Mesenchymal stem cell (in vitro differentiated cells and primary cell): ENCODE measurements at regions not wholly inside any gene's neighbourhood (a gene's known extent, or its start where the extent isn't known, plus 50 kb on each side); places are given as distances from the start of the nearest gene placed in this dataset.

Source experiments
- DNase-seq: peaks from one replicate; pipeline ENCODE4 v3.0.0-alpha.2; 2013
- H2AFZ ChIP-seq: one replicate; pipeline ENCODE4 v1.6.1; 2013; ENCODE audit warnings: low read depth, mild to moderate bottlenecking, control low read depth, inconsistent platforms, low read length, moderate library complexity
- H2AK5ac ChIP-seq: 2 replicates; pipeline ENCODE4 v1.6.1; 2013; ENCODE audit warnings: low read length, moderate library complexity, mild to moderate bottlenecking, inconsistent platforms; ENCODE audit not compliant: severe bottlenecking
- H2BK120ac ChIP-seq: one replicate; pipeline ENCODE4 v1.6.1; 2013; ENCODE audit warnings: low read depth, mild to moderate bottlenecking, inconsistent platforms, low read length, moderate library complexity
- H2BK12ac ChIP-seq, 2 experiments: one replicate each; pipeline ENCODE4 v1.6.1; 2013; ENCODE audit warnings: inconsistent platforms in 2 of 2, low read length in 2 of 2, mild to moderate bottlenecking in 2 of 2, moderate library complexity in 2 of 2, control low read depth in 1 of 2
- H2BK15ac ChIP-seq: one replicate; pipeline ENCODE4 v1.6.1; 2013; ENCODE audit warnings: mild to moderate bottlenecking, low read depth, inconsistent platforms; ENCODE audit not compliant: poor library complexity, severe bottlenecking
- H2BK5ac ChIP-seq: 2 replicates; pipeline ENCODE4 v1.6.1; 2013; ENCODE audit warnings: low read depth, mild to moderate bottlenecking, low read length, control low read depth, inconsistent platforms; ENCODE audit not compliant: poor library complexity, severe bottlenecking
- H3K14ac ChIP-seq, 2 experiments: one replicate each; pipeline ENCODE4 v1.6.1; 2013; ENCODE audit warnings: inconsistent platforms in 2 of 2, low read length in 2 of 2, control low read depth in 1 of 2, mild to moderate bottlenecking in 1 of 2, moderate library complexity in 1 of 2
- H3K18ac ChIP-seq, 2 experiments: one replicate each; pipeline ENCODE4 v1.6.1; 2013; ENCODE audit warnings: inconsistent platforms in 2 of 2, low read length in 2 of 2, control low read depth in 1 of 2, low read depth in 1 of 2, mild to moderate bottlenecking in 1 of 2
- H3K23ac ChIP-seq, 2 experiments: one replicate each; pipeline ENCODE4 v1.6.1; 2013; ENCODE audit warnings: inconsistent platforms in 2 of 2, low read length in 2 of 2, mild to moderate bottlenecking in 2 of 2, moderate library complexity in 2 of 2, control low read depth in 1 of 2
- H3K27ac ChIP-seq: 2 replicates; pipeline ENCODE4 v1.5.1; 2013; ENCODE audit warnings: mild to moderate bottlenecking, moderate library complexity, low read length, control low read depth, inconsistent platforms; ENCODE audit not compliant: poor library complexity, severe bottlenecking
- H3K27me3 ChIP-seq, 2 experiments: 2 replicates each; pipeline versions ENCODE4 v1.6.1 to v1.7.0; 2013; ENCODE audit warnings: low read length in 2 of 2, mild to moderate bottlenecking in 2 of 2, moderate library complexity in 2 of 2, control low read depth in 1 of 2, inconsistent platforms in 1 of 2; ENCODE audit not compliant: control insufficient read depth in 1 of 2, insufficient read depth in 1 of 2
- H3K36me3 ChIP-seq, 2 experiments: 2 replicates each; pipeline versions ENCODE4 v1.6.1 to v1.7.0; 2013; ENCODE audit warnings: low read length in 2 of 2, control low read depth in 1 of 2, inconsistent platforms in 1 of 2, low read depth in 1 of 2, mild to moderate bottlenecking in 1 of 2; ENCODE audit not compliant: insufficient read depth in 2 of 2, control insufficient read depth in 1 of 2
- H3K4ac ChIP-seq, 2 experiments: one replicate each; pipeline ENCODE4 v1.6.1; 2013; ENCODE audit warnings: inconsistent platforms in 2 of 2, low read length in 2 of 2, mild to moderate bottlenecking in 2 of 2, moderate library complexity in 2 of 2, control low read depth in 1 of 2, low read depth in 1 of 2
- H3K4me1 ChIP-seq: 2 replicates; pipeline ENCODE4 v1.6.1; 2013; ENCODE audit warnings: low read depth, low read length, control low read depth; ENCODE audit not compliant: control insufficient read depth, insufficient read depth
- H3K4me2 ChIP-seq: 2 replicates; pipeline ENCODE4 v1.6.1; 2013; ENCODE audit warnings: low read length, mild to moderate bottlenecking, inconsistent platforms; ENCODE audit not compliant: poor library complexity, severe bottlenecking
- H3K4me3 ChIP-seq, 2 experiments: 2 replicates each; pipeline versions ENCODE4 v1.5.1 to v1.7.0; 2013; ENCODE audit warnings: low read length in 2 of 2, mild to moderate bottlenecking in 2 of 2, control low read depth in 1 of 2, low read depth in 1 of 2; ENCODE audit not compliant: insufficient read depth in 1 of 2
- H3K79me1 ChIP-seq: replicated peaks from 2 replicates; pipeline ENCODE4 v1.6.1; 2013; ENCODE audit warnings: mild to moderate bottlenecking, control low read depth, low read length, inconsistent platforms; ENCODE audit not compliant: poor library complexity, severe bottlenecking
- H3K9ac ChIP-seq: 2 replicates; pipeline ENCODE4 v1.7.0; 2013; ENCODE audit warnings: mild to moderate bottlenecking, low read length, moderate library complexity
- H3K9me3 ChIP-seq: 2 replicates; pipeline ENCODE4 v1.7.0; 2013; ENCODE audit warnings: mild to moderate bottlenecking, low read length; ENCODE audit not compliant: control insufficient read depth
- H4K8ac ChIP-seq: one replicate; pipeline ENCODE4 v1.6.1; 2013; ENCODE audit warnings: inconsistent platforms, mild to moderate bottlenecking, low read length, moderate library complexity
- H4K91ac ChIP-seq: one replicate; pipeline ENCODE4 v1.6.1; 2013; ENCODE audit warnings: mild to moderate bottlenecking, low read length, inconsistent platforms
- WGBS: methylation state at CpG from one replicate; pipeline ENCODE4 v1.1.7; 2013; ENCODE audit warnings: mixed read lengths; 5-methylcytosine and 5-hydroxymethylcytosine counted together

- Histone ChIP-seq H3K4me3 (no peak overlapping the region), H3K23ac (no peak overlapping the region), H3K36me3 (no peaks in the 10 kb centered on the region), H2BK12ac (no peak overlapping the region), H3K27ac (no peak overlapping the region), H3K27me3 (no peaks in the 10 kb centered on the region), H3K4ac (no peak overlapping the region), H3K4me1 (no peaks in the 10 kb centered on the region), H3K4me2 (no peak overlapping the region), H3K18ac (no peak overlapping the region), H2BK5ac (no peak overlapping the region), H4K91ac (no peak overlapping the region), H3K9ac (no peak overlapping the region), H4K8ac (no peak overlapping the region), H3K14ac (no peak overlapping the region), H2BK120ac (no peak overlapping the region), H2BK15ac (no peak overlapping the region), H2AK5ac (no peak overlapping the region), H3K9me3 (peaks cover 47% of the 10 kb centered on the region), H3K79me1 (no peaks in the 10 kb centered on the region), H2AFZ (no peak overlapping the region)
- DNase-seq: no peak
- WGBS: 22% methylated on average over 2 of the region's 2 CpGs
Observed at GRCh38 chr7:145488816-145489215, 627.8 kb upstream of the CNTNAP2 start.

- H2BK120ac ChIP-seq: no peak overlapping the region
- WGBS: 87% methylated on average over 3 of the region's 3 CpGs
- no peak overlapping the region for H3K14ac ChIP-seq
- no peaks in the 10 kb centered on the region for H3K27me3 ChIP-seq
- H3K23ac ChIP-seq: no peak overlapping the region
- DNase-seq: no peak
- no peak overlapping the region for H3K4ac ChIP-seq
- H3K4me2 ChIP-seq: no peak overlapping the region
- no peak overlapping the region for H4K91ac ChIP-seq
- no peak overlapping the region for H4K8ac ChIP-seq
- H3K9me3 ChIP-seq: peaks cover 37% of the 10 kb centered on the region
- no peaks in the 10 kb centered on the region for H3K36me3 ChIP-seq
- no peak overlapping the region for H2BK15ac ChIP-seq
- no peak overlapping the region for H3K18ac ChIP-seq
- no peak overlapping the region for H2BK5ac ChIP-seq
- no peaks in the 10 kb centered on the region for H3K79me1 ChIP-seq
- H2BK12ac ChIP-seq: no peak overlapping the region
- H2AFZ ChIP-seq: no peak overlapping the region
- no peaks in the 10 kb centered on the region for H3K4me1 ChIP-seq
- no peak overlapping the region for H3K4me3 ChIP-seq
- no peak overlapping the region for H3K9ac ChIP-seq
- no peak overlapping the region for H3K27ac ChIP-seq
- no peak overlapping the region for H2AK5ac ChIP-seq
Observed at GRCh38 chr7:145481985-145482384, 634.6 kb upstream of the CNTNAP2 start.

GRCh38 chr7:145478541-145478940, 638.1 kb upstream of the CNTNAP2 start:
- H2BK120ac ChIP-seq: no peak overlapping the region
- H3K36me3 ChIP-seq: no peaks in the 10 kb centered on the region
- no peak overlapping the region for H3K14ac ChIP-seq
- no peak overlapping the region for H2BK5ac ChIP-seq
- no peak overlapping the region for H3K27ac ChIP-seq
- no peak overlapping the region for H2BK12ac ChIP-seq
- H3K4me1 ChIP-seq: no peaks in the 10 kb centered on the region
- no peak overlapping the region for H3K23ac ChIP-seq
- no peak overlapping the region for H4K8ac ChIP-seq
- H4K91ac ChIP-seq: no peak overlapping the region
- no peaks in the 10 kb centered on the region for H3K27me3 ChIP-seq
- H2BK15ac ChIP-seq: no peak overlapping the region
- no peak overlapping the region for H2AFZ ChIP-seq
- no peaks in the 10 kb centered on the region for H3K79me1 ChIP-seq
- DNase-seq: no peak
- no peak overlapping the region for H3K4me3 ChIP-seq
- no peak overlapping the region for H3K18ac ChIP-seq
- 50% methylated on average over 3 of the region's 3 CpGs for WGBS
- no peak overlapping the region for H3K4me2 ChIP-seq
- no peak overlapping the region for H3K4ac ChIP-seq
- H3K9ac ChIP-seq: no peak overlapping the region
- no peak overlapping the region for H2AK5ac ChIP-seq
- peaks cover 23% of the 10 kb centered on the region for H3K9me3 ChIP-seq

GRCh38 chr7:145474009-145474686, 638.3 kb upstream of the TPK1 start:
- H3K4ac ChIP-seq: no peak overlapping the region
- H3K18ac ChIP-seq: no peak overlapping the region
- H2BK15ac ChIP-seq: no peak overlapping the region
- peaks cover 17% of the 10 kb centered on the region for H3K9me3 ChIP-seq
- H3K27me3 ChIP-seq: no peaks in the 10 kb centered on the region
- H3K23ac ChIP-seq: no peak overlapping the region
- H2BK12ac ChIP-seq: no peak overlapping the region
- H3K79me1 ChIP-seq: no peaks in the 10 kb centered on the region
- H3K36me3 ChIP-seq: no peaks in the 10 kb centered on the region
- H3K4me2 ChIP-seq: no peak overlapping the region
- H4K91ac ChIP-seq: no peak overlapping the region
- 70% methylated on average over 5 of the region's 7 CpGs for WGBS
- no peak overlapping the region for H2AFZ ChIP-seq
- H3K27ac ChIP-seq: no peak overlapping the region
- no peak overlapping the region for H4K8ac ChIP-seq
- H3K4me1 ChIP-seq: no peaks in the 10 kb centered on the region
- H2AK5ac ChIP-seq: no peak overlapping the region
- no peak overlapping the region for H3K9ac ChIP-seq
- no peak overlapping the region for H2BK5ac ChIP-seq
- H3K14ac ChIP-seq: no peak overlapping the region
- DNase-seq: no peak
- no peak overlapping the region for H3K4me3 ChIP-seq
- H2BK120ac ChIP-seq: no peak overlapping the region
